Stomach (tissue), 8 donors: ENCODE measurements at regions not wholly inside any gene's neighbourhood (a gene's known extent, or its start where the extent isn't known, plus 50 kb on each side); places are given as distances from the start of the nearest gene placed in this dataset.
"Not testable (repeated sequence)": the region's sequence is repeated elsewhere in the genome, so short reads cannot be mapped to it uniquely, and the experiment has no call there.

Experiments
- DNase-seq, 2 donors: peaks; one replicate each; pipeline versions ENCODE4 v3.0.0 to v3.0.0-alpha.2; 2013 to 2019
- H3K27ac ChIP-seq, 5 donors: fragments of 200-600 bp in 4 of 5; sonication (generic) in 4 of 5; one replicate each; pipeline ENCODE4 v1.5.1; 2013 to 2019; ENCODE audit warnings: mild to moderate bottlenecking in 1 of 5, moderate library complexity in 1 of 5
- H3K27me3 ChIP-seq, 3 donors: fragments of 200-600 bp; sonication (generic); one replicate each; pipeline ENCODE4 v1.5.1; 2017 to 2019; ENCODE audit warnings: mixed run types in 1 of 3
- H3K36me3 ChIP-seq, 4 donors: fragments of 200-600 bp; sonication (generic); 1 replicate in 3 of 4; 2 replicates in 1 of 4; pipeline ENCODE4 v1.5.1; 2016 to 2019
- H3K4me1 ChIP-seq, 4 donors: fragments of 200-600 bp; sonication (generic); one replicate each; pipeline ENCODE4 v1.5.1; 2016 to 2019
- H3K4me3 ChIP-seq, 4 donors: fragments of 200-600 bp; sonication (generic) in 3 of 4; one replicate each; pipeline ENCODE4 v1.5.1; 2016 to 2019; ENCODE audit warnings: mild to moderate bottlenecking in 1 of 4
- H3K9me3 ChIP-seq, 4 donors: fragments of 200-600 bp; sonication (generic); one replicate each; pipeline ENCODE4 v1.5.1; 2016 to 2019
- EP300 ChIP-seq: sonication (generic); formaldehyde crosslinking; IDR thresholded peaks from one replicate; pipeline ENCODE4 v1.6.1; 2017; ENCODE audit warnings: antibody characterized with exemption
- POLR2A ChIP-seq, 4 donors: fragments of 450-650 bp; IDR thresholded peaks; one replicate each; pipeline ENCODE4 v1.6.1; 2016; ENCODE audit warnings: antibody characterized with exemption in 4 of 4, control low read depth in 2 of 4, mild to moderate bottlenecking in 1 of 4, moderate library complexity in 1 of 4
- POLR2AphosphoS5 ChIP-seq, 3 donors: sonication (generic); formaldehyde crosslinking; IDR thresholded peaks; one replicate each; pipeline ENCODE4 v1.6.1; 2016; ENCODE audit warnings: antibody characterized with exemption in 3 of 3
- WGBS, 5 donors: extraction: QIAGEN DNeasy Blood & Tissue Kit in 3 of 5; methylation state at CpG; one replicate each; pipeline versions ENCODE4 v1.1.5 to v1.1.7; 2013 to 2018; 5-methylcytosine and 5-hydroxymethylcytosine counted together
- intact Hi-C: fragments of 100-400 bp; cut with DNase I; formaldehyde crosslinking; loops from one replicate; pipeline ENCODE4 v1.15.1; 2023; ENCODE audit warnings: low total_unique reads
- TF ChIP-seq, protein P1 (sequence below), 7 experiments: fragments of 450-650 bp in 4 of 7; fragments of 200-600 bp in 3 of 7; sonication (generic) in 3 of 7; IDR thresholded peaks; one replicate each; pipeline ENCODE4 v1.5.1; 2016 to 2019; ENCODE audit warnings: antibody characterized with exemption in 7 of 7, control low read depth in 2 of 7, mild to moderate bottlenecking in 1 of 7
- donor health status: healthy with polysubstance abuse.
- donor health status: Bipolar disorder and iron deficiency.
- donor health status: healthy.

- intact Hi-C loops: no loop called here
- DNase-seq: no peak
Measured at GRCh38 chr3:110430146-110430545, 641.5 kb upstream of the NECTIN3 start.

DNA sequence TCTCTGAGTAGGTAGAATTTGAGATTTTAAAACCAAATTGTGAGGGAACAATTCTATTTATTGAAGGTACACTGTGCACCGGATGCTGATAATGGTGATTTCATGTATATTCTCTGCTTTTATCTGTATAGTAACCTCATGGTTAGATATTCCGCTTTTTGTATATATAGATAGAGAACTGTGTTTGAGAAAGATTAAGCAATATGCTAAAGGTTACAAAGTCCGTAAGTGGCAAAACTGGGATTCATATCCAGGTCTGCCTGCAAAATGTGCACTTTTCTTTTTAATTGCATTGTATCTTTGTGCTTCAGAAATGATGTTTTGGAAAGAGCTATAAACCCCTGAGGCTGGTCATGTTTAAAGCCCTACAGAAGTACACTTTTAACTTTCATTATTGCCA is 635.4 kb upstream of the NECTIN3 start:
- no peak for DNase-seq
- Histone ChIP-seq H3K27me3 (no peaks in the 10 kb centered on the region), H3K9me3 (no peaks in the 10 kb centered on the region), H3K4me1 (no peaks in the 10 kb centered on the region), H3K4me3 (no peak overlapping the region), H3K36me3 (no peaks in the 10 kb centered on the region), H3K27ac (no peak overlapping the region)
- TF ChIP-seq, protein P1, sequence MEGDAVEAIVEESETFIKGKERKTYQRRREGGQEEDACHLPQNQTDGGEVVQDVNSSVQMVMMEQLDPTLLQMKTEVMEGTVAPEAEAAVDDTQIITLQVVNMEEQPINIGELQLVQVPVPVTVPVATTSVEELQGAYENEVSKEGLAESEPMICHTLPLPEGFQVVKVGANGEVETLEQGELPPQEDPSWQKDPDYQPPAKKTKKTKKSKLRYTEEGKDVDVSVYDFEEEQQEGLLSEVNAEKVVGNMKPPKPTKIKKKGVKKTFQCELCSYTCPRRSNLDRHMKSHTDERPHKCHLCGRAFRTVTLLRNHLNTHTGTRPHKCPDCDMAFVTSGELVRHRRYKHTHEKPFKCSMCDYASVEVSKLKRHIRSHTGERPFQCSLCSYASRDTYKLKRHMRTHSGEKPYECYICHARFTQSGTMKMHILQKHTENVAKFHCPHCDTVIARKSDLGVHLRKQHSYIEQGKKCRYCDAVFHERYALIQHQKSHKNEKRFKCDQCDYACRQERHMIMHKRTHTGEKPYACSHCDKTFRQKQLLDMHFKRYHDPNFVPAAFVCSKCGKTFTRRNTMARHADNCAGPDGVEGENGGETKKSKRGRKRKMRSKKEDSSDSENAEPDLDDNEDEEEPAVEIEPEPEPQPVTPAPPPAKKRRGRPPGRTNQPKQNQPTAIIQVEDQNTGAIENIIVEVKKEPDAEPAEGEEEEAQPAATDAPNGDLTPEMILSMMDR (IDR thresholded peaks at IDR 0.05): no peak
- TF ChIP-seq POLR2A (IDR thresholded peaks at IDR 0.05): no peak
- no peak for TF ChIP-seq POLR2AphosphoS5 (IDR thresholded peaks at IDR 0.05)
- no peak for TF ChIP-seq EP300
- intact Hi-C loops: no loop called here
- 32 to 52% (median 51%) methylated on average over 3 of the region's 3 CpGs for WGBS, 5 donors

More at GRCh38 chr3:110430146-110430545, 641.5 kb upstream of the NECTIN3 start:
- Histone ChIP-seq H3K36me3 (no peaks in the 10 kb centered on the region), H3K4me3 (no peak overlapping the region), H3K27me3 (no peaks in the 10 kb centered on the region), H3K4me1 (no peaks in the 10 kb centered on the region), H3K9me3 (no peaks in the 10 kb centered on the region), H3K27ac (no peak overlapping the region)
- 67 to 97% (median 89%) methylated on average over 1 of the region's 1 CpG for WGBS, 5 donors
- TF ChIP-seq EP300 (no peak), POLR2A (IDR thresholded peaks at IDR 0.05) (no peak), POLR2AphosphoS5 (IDR thresholded peaks at IDR 0.05) (no peak)
- TF ChIP-seq, protein P1 (IDR thresholded peaks at IDR 0.05): no peak

DNA sequence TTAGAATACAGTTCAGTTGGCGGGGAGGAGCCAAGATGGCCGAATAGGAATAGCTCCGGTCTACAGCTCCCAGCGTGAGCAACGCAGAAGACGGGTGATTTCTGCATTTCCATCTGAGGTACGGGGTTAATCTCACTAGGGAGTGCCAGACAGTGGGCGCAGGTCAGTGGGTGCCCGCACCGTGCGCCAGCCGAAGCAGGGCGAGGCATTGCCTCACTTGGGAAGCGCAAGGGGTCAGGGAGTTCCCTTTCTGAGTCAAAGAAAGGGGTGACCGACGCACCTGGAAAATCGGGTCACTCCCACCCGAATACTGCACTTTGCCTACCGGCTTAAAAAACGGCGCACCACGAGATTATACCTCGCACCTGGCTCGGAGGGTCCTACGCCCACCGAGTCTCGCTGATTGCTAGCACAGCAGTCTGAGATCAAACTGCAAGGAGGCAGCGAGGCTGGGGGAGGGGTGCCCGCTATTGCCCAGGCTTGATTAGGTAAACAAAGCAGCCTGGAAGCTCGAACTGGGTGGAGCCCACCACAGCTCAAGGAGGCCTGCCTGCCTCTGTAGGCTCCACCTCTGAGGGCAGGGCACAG is 631.5 kb upstream of the NECTIN3 start:
- DNase-seq, H3K9me3 ChIP-seq, intact Hi-C loops, H3K4me1 ChIP-seq, H3K27me3 ChIP-seq, H3K36me3 ChIP-seq, H3K27ac ChIP-seq, H3K4me3 ChIP-seq: not testable (repeated sequence)
- 89 to 93% (median 91%) methylated on average over 21 to 30 of the region's 30 CpGs for WGBS, 5 donors

DNA sequence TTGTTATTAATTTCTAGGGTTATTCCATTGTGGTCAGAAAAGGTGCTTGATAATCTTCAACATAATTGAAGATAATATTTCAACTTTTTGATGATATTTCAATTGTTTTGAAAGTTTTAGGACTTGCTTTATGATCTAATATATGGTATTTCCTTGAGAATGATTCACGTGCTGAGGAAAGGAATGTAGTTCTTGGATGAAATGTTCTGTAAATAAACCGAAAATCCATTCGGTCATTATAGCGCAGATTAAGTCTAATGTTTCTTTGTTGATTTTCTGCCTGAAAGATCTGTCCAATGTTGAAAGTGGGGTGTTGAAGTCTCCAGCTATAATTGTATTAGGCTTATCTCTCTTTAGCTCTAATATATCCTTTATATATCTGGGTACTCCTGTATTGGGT is 617.5 kb upstream of the NECTIN3 start:
- no peak for TF ChIP-seq EP300
- TF ChIP-seq POLR2AphosphoS5 (IDR thresholded peaks at IDR 0.05): no peak
- TF ChIP-seq, protein P1 (IDR thresholded peaks at IDR 0.05): no peak
- TF ChIP-seq POLR2A (IDR thresholded peaks at IDR 0.05): no peak

DNA sequence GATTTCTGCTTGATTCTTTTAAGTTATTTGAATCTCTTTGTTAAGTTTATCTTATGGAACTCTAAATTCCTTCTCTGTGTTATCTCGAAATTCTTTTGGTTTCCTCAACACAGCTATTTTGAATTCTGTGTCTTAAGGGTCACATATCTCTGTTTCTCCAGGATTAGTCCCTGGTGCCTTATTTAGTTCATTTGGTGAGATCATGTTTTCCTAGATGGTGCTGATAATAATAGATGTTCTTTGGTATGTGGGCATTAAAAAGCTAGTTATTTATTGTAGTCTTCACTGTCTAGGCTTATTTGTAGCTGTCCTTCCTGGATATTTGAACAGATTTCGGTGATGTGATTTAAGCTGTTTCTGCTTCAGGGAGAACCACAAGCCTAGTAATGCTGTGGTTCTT is 615.6 kb upstream of the NECTIN3 start:
- H3K36me3 ChIP-seq: no peaks in the 10 kb centered on the region
- TF ChIP-seq POLR2A (IDR thresholded peaks at IDR 0.05) (no peak), EP300 (no peak), POLR2AphosphoS5 (IDR thresholded peaks at IDR 0.05) (no peak)
- TF ChIP-seq, protein P1 (IDR thresholded peaks at IDR 0.05): no peak
- 71 to 86% (median 82%) methylated on average over 2 of the region's 2 CpGs for WGBS, 5 donors

More for the DNA sequence above, 617.5 kb upstream of the NECTIN3 start:
- H3K27me3 ChIP-seq: no peaks in the 10 kb centered on the region
- H3K4me3 ChIP-seq: no peak overlapping the region
- H3K36me3 ChIP-seq: no peaks in the 10 kb centered on the region
- intact Hi-C loops: no loop called here
- peaks cover 0 to 8% (median 0%) of the 10 kb centered on the region in 4 donors for H3K9me3 ChIP-seq
- WGBS, 5 donors: 86 to 94% (median 92%) methylated on average over 4 of the region's 4 CpGs
- no peak for DNase-seq
- no peak overlapping the region for H3K27ac ChIP-seq
- no peaks in the 10 kb centered on the region for H3K4me1 ChIP-seq

More for the DNA sequence above, 615.6 kb upstream of the NECTIN3 start:
- no peaks in the 10 kb centered on the region for H3K27me3 ChIP-seq
- peaks cover 0 to 8% (median 0%) of the 10 kb centered on the region in 4 donors for H3K9me3 ChIP-seq
- DNase-seq: no peak
- no peak overlapping the region for H3K4me3 ChIP-seq
- H3K4me1 ChIP-seq: no peaks in the 10 kb centered on the region
- intact Hi-C loops: no loop called here
- no peak overlapping the region for H3K27ac ChIP-seq
